Natural killer cell (primary cell): ENCODE measurements at regions not wholly inside any gene's neighbourhood (a gene's known extent, or its start where the extent isn't known, plus 50 kb on each side); places are given as distances from the start of the nearest gene placed in this dataset.
"Not testable (repeated sequence)": the region's sequence is repeated elsewhere in the genome, so short reads cannot be mapped to it uniquely, and the experiment has no call there.

Experiments
- ATAC-seq, 3 donors: fragments of 150-1000 bp in 2 of 3; fragments of 200-7000 bp in 1 of 3; cut with Tn5 transposase; 1 replicate in 1 of 3; 2 replicates in 2 of 3; pipeline ENCODE4 v1.10.0; 2021; ENCODE audit warnings: mild to moderate bottlenecking in 2 of 3, moderate library complexity in 2 of 3
- DNase-seq, 2 donors: peaks; one replicate each; pipeline versions ENCODE4 v3.0.0 to v3.0.0-alpha.2; 2013 to 2021; ENCODE audit warnings: mixed read lengths in 1 of 2
- H3K27ac ChIP-seq: one replicate; pipeline ENCODE4 v1.5.1; 2013; ENCODE audit warnings: mild to moderate bottlenecking, low read length
- H3K27me3 ChIP-seq: one replicate; pipeline ENCODE4 v1.6.1; 2013; ENCODE audit warnings: low read length; ENCODE audit not compliant: control insufficient read depth, insufficient read depth
- H3K36me3 ChIP-seq: one replicate; pipeline ENCODE4 v1.6.1; 2013; ENCODE audit warnings: low read length; ENCODE audit not compliant: control insufficient read depth, insufficient read depth
- H3K4me1 ChIP-seq: one replicate; pipeline ENCODE4 v1.6.1; 2013; ENCODE audit warnings: low read length; ENCODE audit not compliant: control insufficient read depth, insufficient read depth
- H3K4me3 ChIP-seq: one replicate; pipeline ENCODE4 v1.5.1; 2013; ENCODE audit warnings: low read length
- H3K9me3 ChIP-seq: one replicate; pipeline ENCODE4 v1.6.1; 2013; ENCODE audit warnings: low read length; ENCODE audit not compliant: control insufficient read depth, insufficient read depth
- H3K27ac Mint-ChIP-seq, 2 donors: one replicate each; pipeline ENCODE4 v1.8.0; 2022; ENCODE audit warnings: mild to moderate bottlenecking in 2 of 2, mixed read lengths in 2 of 2, moderate library complexity in 1 of 2
- H3K27me3 Mint-ChIP-seq, 2 donors: one replicate each; pipeline ENCODE4 v1.8.0; 2022; ENCODE audit warnings: low read depth in 2 of 2, mixed read lengths in 2 of 2
- H3K36me3 Mint-ChIP-seq: one replicate; pipeline ENCODE4 v1.8.0; 2022; ENCODE audit warnings: mixed read lengths
- H3K4me1 Mint-ChIP-seq, 2 donors: one replicate each; pipeline ENCODE4 v1.8.0; 2022; ENCODE audit warnings: mixed read lengths in 2 of 2
- H3K4me3 Mint-ChIP-seq: one replicate; pipeline ENCODE4 v1.8.0; 2022; ENCODE audit warnings: mild to moderate bottlenecking, moderate library complexity, mixed read lengths
- H3K9me3 Mint-ChIP-seq, 2 donors: one replicate each; pipeline ENCODE4 v1.8.0; 2022; ENCODE audit warnings: mixed read lengths in 2 of 2
- CTCF ChIP-seq: fragments of 200-600 bp; IDR thresholded peaks from one replicate; pipeline ENCODE4 v1.8.0; 2022; ENCODE audit warnings: antibody characterized with exemption
- WGBS: methylation state at CpG from one replicate; pipeline ENCODE4 v1.1.7; 2013; ENCODE audit warnings: missing lambda C conversion rate; ENCODE audit not compliant: insufficient coverage; 5-methylcytosine and 5-hydroxymethylcytosine counted together
- intact Hi-C: fragments of 100-400 bp; cut with micrococcal nuclease; formaldehyde crosslinking; loops from one replicate; pipeline ENCODE4 v1.14.2; 2022

GRCh38 chrX:52265713-52266112 lies 81.0 kb downstream of the MAGED4 start:
- H3K4me1 ChIP-seq: peaks cover 6% of the 10 kb centered on the region
- Mint-ChIP-seq H3K9me3 (no peaks in the 10 kb centered on the region), H3K4me3 (no peak overlapping the region), H3K27ac (no peak overlapping the region), H3K4me1 (peaks cover 10 to 18% of the 10 kb centered on the region in 2 donors), H3K27me3 (peaks cover 0 to 28% of the 10 kb centered on the region in 2 donors), H3K36me3 (no peaks in the 10 kb centered on the region)
- intact Hi-C loops: no loop called here
- no peaks in the 10 kb centered on the region for H3K27me3 ChIP-seq
- WGBS: 77% methylated on average over 3 of the region's 4 CpGs
- no peaks in the 10 kb centered on the region for H3K36me3 ChIP-seq
- TF ChIP-seq CTCF: no peak
- no peak overlapping the region for H3K27ac ChIP-seq
- ATAC-seq (no peak), DNase-seq (no peak)
- no peak overlapping the region for H3K4me3 ChIP-seq
- no peaks in the 10 kb centered on the region for H3K9me3 ChIP-seq

GRCh38 chrX:52268502-52268901 lies 83.8 kb downstream of the MAGED4 start:
- H3K4me3 ChIP-seq, H3K36me3 ChIP-seq, ATAC-seq, H3K4me1 Mint-ChIP-seq, H3K4me1 ChIP-seq, H3K27me3 ChIP-seq, H3K27ac ChIP-seq, DNase-seq, H3K36me3 Mint-ChIP-seq, intact Hi-C loops, H3K27ac Mint-ChIP-seq, H3K9me3 ChIP-seq, H3K9me3 Mint-ChIP-seq, H3K4me3 Mint-ChIP-seq: not testable (repeated sequence)
- WGBS: 100% methylated on average over 1 of the region's 1 CpG
- H3K27me3 Mint-ChIP-seq: peaks cover 3 to 37% of the 10 kb centered on the region in 2 donors

- Mint-ChIP-seq H3K27ac (no peak overlapping the region), H3K4me1 (no peaks in the 10 kb centered on the region), H3K4me3 (no peak overlapping the region), H3K36me3 (no peaks in the 10 kb centered on the region), H3K27me3 (peaks cover 3 to 57% of the 10 kb centered on the region in 2 donors), H3K9me3 (no peaks in the 10 kb centered on the region)
- ATAC-seq (no peak), DNase-seq (no peak)
- H3K4me1 ChIP-seq: no peaks in the 10 kb centered on the region
- no peaks in the 10 kb centered on the region for H3K27me3 ChIP-seq
- H3K27ac ChIP-seq: no peak overlapping the region
- H3K4me3 ChIP-seq: no peak overlapping the region
- H3K9me3 ChIP-seq: no peaks in the 10 kb centered on the region
- H3K36me3 ChIP-seq: no peaks in the 10 kb centered on the region
- WGBS: 14% methylated on average over 1 of the region's 4 CpGs
- TF ChIP-seq CTCF: no peak
- intact Hi-C loops: no loop called here
Observed at GRCh38 chrX:52270453-52271116, 85.9 kb downstream of the MAGED4 start.

- H3K27me3 ChIP-seq: no peaks in the 10 kb centered on the region
- no peak overlapping the region for H3K27ac Mint-ChIP-seq
- H3K4me1 ChIP-seq: no peaks in the 10 kb centered on the region
- H3K4me1 Mint-ChIP-seq: no peaks in the 10 kb centered on the region
- intact Hi-C loops: no loop called here
- no peaks in the 10 kb centered on the region for H3K36me3 Mint-ChIP-seq
- H3K27ac ChIP-seq: no peak overlapping the region
- no peak overlapping the region for H3K4me3 ChIP-seq
- no peaks in the 10 kb centered on the region for H3K9me3 ChIP-seq
- H3K4me3 Mint-ChIP-seq: no peak overlapping the region
- H3K27me3 Mint-ChIP-seq: peaks cover 3 to 63% of the 10 kb centered on the region in 2 donors
- H3K36me3 ChIP-seq: no peaks in the 10 kb centered on the region
- no peaks in the 10 kb centered on the region for H3K9me3 Mint-ChIP-seq
- 70% methylated on average over 2 of the region's 2 CpGs for WGBS
- no peak for ATAC-seq
- TF ChIP-seq CTCF: no peak
- DNase-seq: peak in 1 of 2 donors; percentile 3
Observed at GRCh38 chrX:52271206-52271605, 86.5 kb downstream of the MAGED4 start.
